PC-3 (cell line): ENCODE measurements at regions not wholly inside any gene's neighbourhood (a gene's known extent, or its start where the extent isn't known, plus 50 kb on each side); places are given as distances from the start of the nearest gene placed in this dataset.

Experiments used
- CTCF ChIP-seq: fragments of 300-600 bp; sonication (generic); conservative IDR thresholded peaks from 2 replicates; pipeline ENCODE4 v1.5.1; 2017; ENCODE audit warnings: antibody characterized with exemption, low read depth, mild to moderate bottlenecking, low read length
- EZH2 ChIP-seq: fragments of 300-600 bp; sonication (generic); IDR thresholded peaks from one replicate; pipeline ENCODE4 v1.6.1; 2017; ENCODE audit warnings: antibody characterized with exemption, mild to moderate bottlenecking, low read length; ENCODE audit not compliant: unreplicated experiment
- EZH2phosphoT487 ChIP-seq: fragments of 300-600 bp; sonication (generic); IDR thresholded peaks from 2 replicates; pipeline ENCODE4 v1.6.1; 2018; ENCODE audit warnings: mild to moderate bottlenecking, antibody characterized with exemption, low read length, borderline replicate concordance

GRCh38 chr6:12594530-12594893 lies 122.1 kb upstream of the PHACTR1 start:
- no peak for TF ChIP-seq EZH2phosphoT487
- no peak for TF ChIP-seq CTCF
- TF ChIP-seq EZH2, result no peak
